ENCODE measurements at regions not wholly inside any gene's neighbourhood (a gene's known extent, or its start where the extent isn't known, plus 50 kb on each side); places are given as distances from the start of the nearest gene placed in this dataset.

- H3K4me3 ChIP-seq: no peak overlapping the region
- H3K9me3 ChIP-seq: no peaks in the 10 kb centered on the region
- H3K27ac ChIP-seq: no peak overlapping the region
- no peak for DNase-seq
- TF ChIP-seq POLR2A (IDR thresholded peaks at IDR 0.05) (no peak), CTCF (IDR thresholded peaks at IDR 0.05 in 4 of 5, conservative IDR thresholded peaks at IDR 0.05 in 1 of 5) (no peak)
- H3K4me1 ChIP-seq: no peaks in the 10 kb centered on the region
- no peak for ATAC-seq
- H3K36me3 ChIP-seq: no peaks in the 10 kb centered on the region
- in situ Hi-C loops (cut with MboI; ENCODE audit: low sequenced_read_pairs in 4 of 4) (no loop called here), intact Hi-C loops (cut with DNase I; ENCODE audit: low total_unique reads) (no loop called here)
- H3K27me3 ChIP-seq: no peaks in the 10 kb centered on the region
Observed at GRCh38 chr1:106846656-106847055, 209.8 kb upstream of the PRMT6 start.

DNA sequence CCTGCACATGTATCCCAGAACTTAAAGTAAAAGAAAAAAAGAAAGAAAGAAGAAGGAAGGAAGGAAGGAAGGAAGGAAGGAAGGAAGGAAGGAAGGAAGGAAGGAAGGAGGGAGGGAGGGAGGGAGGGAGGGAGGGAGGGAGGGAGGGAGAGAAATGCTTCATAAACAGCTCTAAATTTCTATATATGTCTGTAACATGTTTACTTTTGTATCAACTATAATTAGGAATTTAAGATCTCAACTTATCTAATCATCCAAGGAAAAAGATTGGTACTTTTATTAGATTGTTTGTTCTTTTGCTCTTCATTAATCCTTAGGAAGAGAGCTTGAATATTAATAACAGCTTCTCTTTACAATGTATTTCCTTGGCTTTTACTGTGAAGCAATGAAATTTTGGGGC lies 195.4 kb upstream of the PRMT6 start:
- Histone ChIP-seq H3K4me3 (no peak overlapping the region), H3K9me3 (no peaks in the 10 kb centered on the region), H3K27ac (no peak overlapping the region), H3K27me3 (no peaks in the 10 kb centered on the region), H3K4me1 (no peaks in the 10 kb centered on the region), H3K36me3 (no peaks in the 10 kb centered on the region)
- intact Hi-C loops (cut with DNase I; ENCODE audit: low total_unique reads): no loop called here
- in situ Hi-C loops (cut with MboI; ENCODE audit: low sequenced_read_pairs in 4 of 4): no loop called here
- no peak for TF ChIP-seq POLR2A (IDR thresholded peaks at IDR 0.05)
- no peak for ATAC-seq
- no peak for DNase-seq

DNA sequence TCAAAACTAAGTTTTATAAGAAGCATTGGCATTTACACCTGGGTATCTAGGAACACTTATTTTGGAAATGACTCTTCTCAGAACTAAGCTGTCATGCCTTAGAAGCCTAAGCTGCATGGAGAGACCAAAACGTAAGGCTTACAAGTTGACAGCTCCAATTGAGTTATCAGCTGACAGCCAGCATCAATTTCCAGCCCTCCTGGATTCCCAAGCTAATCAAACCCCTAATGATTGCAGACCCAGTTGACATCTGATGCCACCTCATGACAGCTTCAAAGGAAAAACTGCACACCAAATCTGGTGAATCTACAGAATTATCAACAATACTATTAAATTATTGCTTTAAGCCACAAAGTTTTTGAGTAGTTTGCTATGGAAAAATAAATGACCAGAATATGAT lies 187.6 kb upstream of the PRMT6 start:
- H3K36me3 ChIP-seq: no peaks in the 10 kb centered on the region
- no peaks in the 10 kb centered on the region for H3K9me3 ChIP-seq
- no peak overlapping the region for H3K4me3 ChIP-seq
- DNase-seq (no peak), ATAC-seq (no peak)
- H3K4me1 ChIP-seq: no peaks in the 10 kb centered on the region
- in situ Hi-C loops (cut with MboI; ENCODE audit: low sequenced_read_pairs in 4 of 4) (no loop called here), intact Hi-C loops (cut with DNase I; ENCODE audit: low total_unique reads) (no loop called here)
- no peaks in the 10 kb centered on the region for H3K27me3 ChIP-seq
- no peak for TF ChIP-seq CTCF (IDR thresholded peaks at IDR 0.05 in 4 of 5, conservative IDR thresholded peaks at IDR 0.05 in 1 of 5)
- no peak overlapping the region for H3K27ac ChIP-seq

DNA sequence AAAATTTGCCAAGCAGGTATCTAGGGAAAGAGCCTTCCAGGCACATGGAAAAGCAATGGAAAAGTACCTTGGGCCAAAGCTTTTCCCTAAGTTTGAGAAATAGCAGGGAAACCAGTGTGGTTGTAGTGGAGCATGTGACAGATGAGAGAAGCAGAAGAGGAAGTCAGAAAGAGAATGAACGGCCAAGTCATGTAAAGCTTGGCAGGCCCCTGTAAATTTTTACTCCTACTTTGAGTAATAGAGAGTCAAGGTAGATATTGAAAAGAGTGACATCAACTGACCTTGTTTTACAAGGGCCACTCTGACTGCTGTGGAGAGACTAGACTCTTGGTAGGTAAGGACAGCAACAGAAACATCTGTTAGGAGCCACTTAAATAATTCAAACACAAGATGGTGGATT lies 180.9 kb upstream of the PRMT6 start:
- ATAC-seq: no peak
- Histone ChIP-seq H3K4me1 (no peaks in the 10 kb centered on the region), H3K36me3 (no peaks in the 10 kb centered on the region), H3K4me3 (no peak overlapping the region), H3K9me3 (no peaks in the 10 kb centered on the region), H3K27me3 (no peaks in the 10 kb centered on the region), H3K27ac (no peak overlapping the region)
- in situ Hi-C loops (cut with MboI; ENCODE audit: low sequenced_read_pairs in 4 of 4): no loop called here
- intact Hi-C loops (cut with DNase I; ENCODE audit: low total_unique reads): no loop called here
- no peak for DNase-seq
- TF ChIP-seq POLR2A (IDR thresholded peaks at IDR 0.05): no peak
- no peak for TF ChIP-seq CTCF (IDR thresholded peaks at IDR 0.05 in 4 of 5, conservative IDR thresholded peaks at IDR 0.05 in 1 of 5)

DNA sequence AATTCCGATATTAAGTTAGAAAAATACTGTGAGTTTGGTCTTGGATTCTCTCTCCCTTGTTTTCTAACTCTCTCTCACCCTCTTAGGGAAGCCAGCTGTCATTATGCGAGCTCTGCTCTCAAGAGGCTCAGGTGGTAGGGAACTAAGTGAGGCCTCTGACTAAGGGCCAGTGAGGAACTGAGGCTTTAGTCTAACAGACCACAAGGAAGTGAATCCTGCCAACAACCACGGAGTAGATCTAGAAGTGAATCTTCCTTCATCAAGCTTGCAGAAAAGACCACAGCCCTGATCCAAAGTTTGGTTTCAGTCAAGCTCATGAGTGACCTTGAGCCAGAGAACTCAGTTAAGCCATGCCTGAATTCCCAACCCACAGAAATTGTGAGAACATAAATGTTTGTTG lies 180.1 kb upstream of the PRMT6 start:
- ATAC-seq: no peak
- intact Hi-C loops (cut with DNase I; ENCODE audit: low total_unique reads): no loop called here

More for the DNA sequence above, 180.1 kb upstream of the PRMT6 start:
- Histone ChIP-seq H3K27ac (no peak overlapping the region), H3K9me3 (no peaks in the 10 kb centered on the region), H3K27me3 (no peaks in the 10 kb centered on the region), H3K4me1 (no peaks in the 10 kb centered on the region), H3K4me3 (no peak overlapping the region), H3K36me3 (no peaks in the 10 kb centered on the region)
- no peak for TF ChIP-seq POLR2A (IDR thresholded peaks at IDR 0.05)
- no peak for TF ChIP-seq CTCF (IDR thresholded peaks at IDR 0.05 in 4 of 5, conservative IDR thresholded peaks at IDR 0.05 in 1 of 5)
- DNase-seq: no peak
- in situ Hi-C loops (cut with MboI; ENCODE audit: low sequenced_read_pairs in 4 of 4): no loop called here
